CD4-positive, alpha-beta T cell treated with Interferon gamma for 1 hour (primary cell): ENCODE measurements at regions not wholly inside any gene's neighbourhood (a gene's known extent, or its start where the extent isn't known, plus 50 kb on each side); places are given as distances from the start of the nearest gene placed in this dataset.

Experiments used
- DNase-seq: peaks from one replicate; pipeline ENCODE4 v3.0.0-alpha.2; 2020

GRCh38 chr5:8944005-8944404 lies 601.9 kb downstream of the SEMA5A start:
- no peak for DNase-seq

GRCh38 chr5:8945972-8946371 lies 599.9 kb downstream of the SEMA5A start:
- DNase-seq, result no peak

- no peak for DNase-seq
Measured at GRCh38 chr5:8949908-8950307, 596.0 kb downstream of the SEMA5A start.

GRCh38 chr5:8952147-8952546 lies 593.7 kb downstream of the SEMA5A start:
- no peak for DNase-seq

GRCh38 chr5:8953016-8953415 lies 592.9 kb downstream of the SEMA5A start:
- DNase-seq, result no peak

GRCh38 chr5:8953911-8954438 lies 591.9 kb downstream of the SEMA5A start:
- no peak for DNase-seq

- DNase-seq, result no peak
Measured at GRCh38 chr5:8954801-8955200, 591.1 kb downstream of the SEMA5A start.

GRCh38 chr5:8956659-8957058 lies 589.2 kb downstream of the SEMA5A start:
- DNase-seq, result no peak

GRCh38 chr5:8958602-8959001 lies 587.3 kb downstream of the SEMA5A start:
- no peak for DNase-seq

- no peak for DNase-seq
Measured at GRCh38 chr5:8961219-8961618, 584.7 kb downstream of the SEMA5A start.

- no peak for DNase-seq
Measured at GRCh38 chr5:8961956-8962355, 583.9 kb downstream of the SEMA5A start.

GRCh38 chr5:8981016-8981415 lies 564.9 kb downstream of the SEMA5A start:
- no peak for DNase-seq

- DNase-seq, result no peak
Measured at GRCh38 chr5:8981496-8981895, 564.4 kb downstream of the SEMA5A start.

- no peak for DNase-seq
Measured at GRCh38 chr5:8984386-8984785, 561.5 kb downstream of the SEMA5A start.
